AG09309 (cell line): ENCODE measurements at regions not wholly inside any gene's neighbourhood (a gene's known extent, or its start where the extent isn't known, plus 50 kb on each side); places are given as distances from the start of the nearest gene placed in this dataset.

Experiments used
- DNase-seq: peaks from one replicate; pipeline ENCODE4 v3.0.0-alpha.2; 2010; ENCODE audit warnings: low read depth
- H3K4me3 ChIP-seq: 2 replicates; pipeline ENCODE4 v1.5.1; 2011; ENCODE audit warnings: mild to moderate bottlenecking, low read depth, low read length, moderate library complexity; ENCODE audit not compliant: control insufficient read depth
- CTCF ChIP-seq: IDR thresholded peaks from 2 replicates; pipeline ENCODE4 v1.5.1; 2011; ENCODE audit warnings: mild to moderate bottlenecking, low read depth, low read length, inconsistent platforms; ENCODE audit not compliant: insufficient read depth, control insufficient read depth; ENCODE audit errors: missing control alignments

DNA sequence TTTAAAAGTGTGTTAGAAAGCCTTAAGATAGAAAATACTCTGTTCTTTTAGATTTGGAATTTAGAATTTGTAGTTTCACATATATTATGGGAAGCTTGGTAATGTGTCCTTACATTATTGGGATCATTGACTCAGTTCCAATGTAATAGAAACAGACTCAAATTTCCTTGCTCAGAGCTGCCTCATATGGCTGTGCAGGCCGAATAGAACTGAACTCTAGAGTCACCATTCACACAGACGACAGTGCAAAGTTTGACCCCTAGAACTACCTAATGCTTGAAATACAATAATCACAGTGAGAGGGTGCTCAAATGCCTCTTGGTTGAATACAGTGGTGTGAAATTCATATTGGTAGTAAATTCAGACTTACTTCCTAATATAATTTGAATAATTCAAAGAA, 482.7 kb upstream of the CITED2 start:
- DNase-seq = no peak
- TF ChIP-seq CTCF = no peak
- H3K4me3 ChIP-seq = no peak overlapping the region

- DNase-seq = no peak
Observed at GRCh38 chr6:139856562-139856961, 482.1 kb upstream of the CITED2 start.

DNA sequence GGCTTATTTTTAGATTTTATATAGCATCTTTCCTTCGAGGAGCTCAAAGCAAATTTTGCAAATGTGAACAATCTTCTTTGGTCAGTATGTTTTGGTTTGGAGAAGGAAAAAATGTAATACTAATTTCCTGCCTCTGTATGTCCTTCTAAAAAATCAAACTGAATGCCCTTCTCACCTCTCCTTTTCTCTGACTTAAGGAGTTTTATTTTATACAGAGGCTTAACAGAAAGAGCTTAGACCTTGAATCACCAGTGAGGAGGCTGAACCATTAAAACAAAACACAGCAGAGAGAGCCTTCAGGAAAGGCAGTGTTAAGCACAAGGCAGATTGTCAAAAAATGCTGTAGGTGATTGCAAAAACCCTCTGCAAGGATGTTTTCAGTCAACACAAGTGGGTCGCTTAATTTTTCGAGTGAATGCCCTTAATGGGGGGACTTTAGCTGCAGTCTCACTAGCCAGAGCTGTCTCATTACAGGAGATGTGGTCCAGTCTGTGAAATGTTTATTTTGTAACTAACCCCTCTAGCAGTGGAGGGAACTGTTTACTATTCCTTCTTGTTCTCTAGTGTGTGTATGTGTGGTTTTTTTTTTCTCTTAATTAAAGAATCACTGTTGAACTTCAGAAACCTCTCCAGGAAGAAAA, 481.3 kb upstream of the CITED2 start:
- no peak for TF ChIP-seq CTCF
- peak; percentile 70 for DNase-seq
- no peak overlapping the region for H3K4me3 ChIP-seq

More at GRCh38 chr6:139856562-139856961, 482.1 kb upstream of the CITED2 start:
- no peak for TF ChIP-seq CTCF
- no peak overlapping the region for H3K4me3 ChIP-seq

DNA sequence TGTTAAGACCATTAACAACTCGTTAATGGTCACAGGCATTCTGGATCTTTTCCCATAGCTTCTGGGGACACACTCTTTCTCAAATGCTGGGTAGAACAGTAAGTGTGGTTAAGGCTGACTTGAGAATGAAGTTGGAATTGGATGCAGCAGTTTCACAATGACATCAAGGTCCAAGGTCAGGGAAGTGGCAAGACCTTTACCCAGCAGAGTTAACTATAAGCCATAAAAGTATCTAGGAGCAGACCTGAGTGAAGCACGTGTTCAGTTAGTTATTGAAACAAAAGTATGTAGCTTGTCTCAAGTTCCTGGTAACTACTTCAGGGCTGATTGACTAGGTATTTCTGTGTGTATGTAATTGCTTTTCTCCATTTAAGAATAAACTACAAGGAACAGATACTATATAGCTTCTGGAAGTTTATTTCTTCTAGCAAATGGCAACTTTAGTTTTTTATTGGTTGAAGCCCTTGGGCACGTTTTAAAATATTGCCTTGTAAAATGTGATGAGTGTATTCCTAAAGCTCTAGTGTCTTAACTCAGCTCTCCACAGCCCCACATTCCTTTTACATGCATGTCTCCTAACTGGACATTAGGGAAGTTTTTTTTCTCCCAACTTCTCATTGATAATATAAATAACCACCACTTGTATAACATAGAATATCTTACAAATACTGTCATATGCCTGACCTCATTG, 479.0 kb upstream of the CITED2 start:
- TF ChIP-seq CTCF = no peak
- peak; percentile 86 for DNase-seq
- no peak overlapping the region for H3K4me3 ChIP-seq

- peak; percentile 99 for DNase-seq
- H3K4me3 ChIP-seq = no peak overlapping the region
- no peak for TF ChIP-seq CTCF
Observed at GRCh38 chr6:139852488-139853140, 478.2 kb upstream of the CITED2 start.

- no peak for DNase-seq
- TF ChIP-seq CTCF = no peak
Observed at GRCh38 chr6:139852067-139852466, 477.6 kb upstream of the CITED2 start.

More at GRCh38 chr6:139852067-139852466, 477.6 kb upstream of the CITED2 start:
- H3K4me3 ChIP-seq = no peak overlapping the region
